Umbilical cord (tissue), 1 donor: ENCODE measurements at regions not wholly inside any gene's neighbourhood (a gene's known extent, or its start where the extent isn't known, plus 50 kb on each side); places are given as distances from the start of the nearest gene placed in this dataset.

Source experiments
- DNase-seq: peaks from one replicate; pipeline ENCODE4 v3.0.0-alpha.2; 2015; ENCODE audit warnings: low spot score

GRCh38 chr2:216286616-216287231, 85.6 kb downstream of the MARCHF4 start:
- DNase-seq = no peak

DNA sequence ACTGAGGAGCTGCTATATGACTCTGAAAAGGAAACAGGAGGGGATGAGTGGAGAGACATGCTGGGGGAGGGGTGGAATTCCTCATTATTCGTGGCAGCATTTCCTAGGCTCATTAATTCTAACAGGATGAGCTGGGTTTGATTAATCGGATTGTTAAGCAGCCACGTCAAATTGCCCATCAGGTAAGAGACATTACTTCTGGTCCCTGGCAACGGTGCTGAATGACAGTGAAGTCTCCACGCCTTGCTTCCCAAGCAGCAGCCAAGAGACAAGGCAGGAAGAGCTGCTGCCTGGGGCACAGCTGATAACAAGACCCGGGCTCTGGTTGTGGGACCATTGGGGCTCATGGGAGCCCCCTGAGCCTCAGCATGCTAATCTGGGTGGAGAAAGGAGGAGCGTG, 86.6 kb downstream of the MARCHF4 start:
- DNase-seq = no peak

GRCh38 chr2:216284708-216285107, 87.6 kb downstream of the MARCHF4 start:
- no peak for DNase-seq

DNA sequence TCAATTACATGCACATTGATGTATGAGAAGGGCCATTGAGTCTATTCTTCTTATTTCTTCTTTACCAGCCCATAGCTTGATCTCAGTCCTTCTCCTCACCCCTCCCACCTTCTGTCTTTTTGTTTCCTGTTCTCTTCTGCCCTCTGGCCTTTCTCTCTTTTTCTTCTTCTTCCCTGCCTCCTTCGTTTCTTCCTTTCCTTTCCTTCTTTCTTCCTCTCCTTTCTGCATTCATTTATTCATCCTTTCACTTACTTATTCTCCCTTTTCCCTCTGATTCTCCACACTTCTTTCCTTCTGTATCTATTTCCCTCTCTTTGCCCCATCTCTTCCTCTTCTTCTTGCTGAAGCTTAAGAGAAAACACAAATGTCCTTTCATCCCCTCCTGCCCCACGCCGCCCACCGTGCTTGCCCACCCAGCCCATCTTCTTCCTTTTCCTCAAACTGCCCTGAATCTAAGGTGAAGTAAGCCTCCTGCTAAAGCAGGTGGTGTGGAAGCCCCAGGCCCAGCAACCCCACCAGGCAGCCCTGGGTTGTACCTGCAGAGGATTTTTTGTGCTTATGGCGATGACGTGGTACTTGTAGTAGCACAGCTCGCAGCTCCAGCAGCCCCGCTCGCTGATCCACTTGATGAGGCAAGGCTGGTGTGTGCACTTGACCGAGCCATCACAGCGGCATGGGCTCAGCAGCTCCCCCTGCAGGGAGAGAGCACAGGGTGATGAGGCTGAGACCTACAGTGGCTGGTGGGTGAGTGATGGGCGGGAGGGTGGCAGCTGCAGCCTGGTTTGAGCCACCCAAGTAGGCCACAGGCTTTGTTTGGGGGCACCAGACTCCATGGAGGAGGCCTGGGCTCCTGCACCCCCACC, 89.0 kb downstream of the MARCHF4 start:
- no peak for DNase-seq

- no peak for DNase-seq
Observed at GRCh38 chr2:216281876-216282275, 90.4 kb downstream of the MARCHF4 start.

GRCh38 chr2:216281316-216281715, 91.0 kb downstream of the MARCHF4 start:
- no peak for DNase-seq

- peak; percentile 64 for DNase-seq
Observed at GRCh38 chr2:216279459-216279858, 92.8 kb downstream of the MARCHF4 start.

GRCh38 chr2:216279031-216279430, 93.3 kb downstream of the MARCHF4 start:
- peak; percentile 65 for DNase-seq

GRCh38 chr2:216275890-216276289, 96.4 kb downstream of the MARCHF4 start:
- no peak for DNase-seq

- DNase-seq = peak; percentile 14
Observed at GRCh38 chr2:216274194-216274840, 98.0 kb downstream of the MARCHF4 start.

GRCh38 chr2:216261042-216261537, 111.2 kb downstream of the MARCHF4 start:
- no peak for DNase-seq

- DNase-seq = no peak
Observed at GRCh38 chr2:216260629-216261028, 111.7 kb downstream of the MARCHF4 start.

DNA sequence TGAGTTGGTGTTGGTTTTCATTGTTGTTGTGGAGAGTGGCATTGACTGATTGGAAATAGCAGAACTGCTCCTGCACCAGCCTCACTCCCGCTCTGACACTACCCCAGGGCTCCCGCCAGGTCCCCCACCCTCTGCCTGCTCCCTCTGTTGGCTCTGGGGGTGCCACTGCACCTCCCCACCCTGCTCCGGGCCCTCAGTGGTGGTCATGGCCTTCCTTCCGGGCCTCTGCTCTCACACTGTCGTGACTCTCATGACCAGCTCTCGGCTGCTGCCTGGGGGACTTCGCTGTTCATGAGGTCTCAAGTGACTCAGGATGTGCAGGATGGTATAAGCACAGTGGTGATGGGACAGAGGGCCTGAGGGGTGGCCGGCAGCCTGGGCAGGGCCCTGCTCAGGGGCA, 113.2 kb downstream of the MARCHF4 start:
- no peak for DNase-seq

DNA sequence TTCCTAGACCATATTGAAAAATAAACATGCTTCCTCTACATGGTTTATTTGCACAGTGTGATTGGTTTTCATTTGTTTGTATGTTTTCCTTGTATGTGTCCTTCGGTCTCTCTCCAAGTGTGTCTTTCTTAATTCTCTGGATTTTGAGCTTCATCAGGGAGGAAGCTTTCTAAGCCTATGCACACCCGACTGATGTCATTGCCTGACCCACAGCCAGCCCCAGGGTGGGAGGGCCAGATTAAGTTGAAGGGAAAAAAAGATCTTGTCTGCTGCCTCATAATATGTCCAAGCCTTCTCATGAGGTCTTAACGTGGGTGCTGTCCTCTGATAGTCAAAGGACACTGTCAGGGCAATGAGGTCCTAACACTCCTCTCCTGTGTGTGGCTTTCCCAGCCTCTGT, 115.2 kb downstream of the MARCHF4 start:
- peak; percentile 15 for DNase-seq
